ENCODE measurements at regions not wholly inside any gene's neighbourhood (a gene's known extent, or its start where the extent isn't known, plus 50 kb on each side); places are given as distances from the start of the nearest gene placed in this dataset.
"Not testable (repeated sequence)": the region's sequence is repeated elsewhere in the genome, so short reads cannot be mapped to it uniquely, and the experiment has no call there.

DNA sequence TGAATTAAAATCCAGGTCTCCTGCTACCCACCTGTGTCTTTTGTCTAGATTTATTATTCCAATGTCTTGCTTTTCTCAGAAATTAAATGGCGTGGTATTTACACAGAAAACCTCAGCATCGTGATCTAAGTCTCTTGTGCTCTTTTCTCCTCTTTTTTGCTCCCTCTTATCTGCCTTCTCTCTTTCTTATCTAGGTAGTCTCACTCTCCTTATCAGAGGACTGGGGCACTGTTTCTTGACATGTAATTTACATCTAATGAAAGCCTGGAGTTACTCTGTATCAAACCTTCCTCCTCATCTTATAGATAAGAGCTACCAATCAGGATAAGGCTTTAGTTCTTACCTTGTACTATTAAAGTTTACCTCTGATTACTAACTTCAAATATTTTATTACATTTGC is 933.8 kb downstream of the TLE1 start:
- TF ChIP-seq, protein P1, sequence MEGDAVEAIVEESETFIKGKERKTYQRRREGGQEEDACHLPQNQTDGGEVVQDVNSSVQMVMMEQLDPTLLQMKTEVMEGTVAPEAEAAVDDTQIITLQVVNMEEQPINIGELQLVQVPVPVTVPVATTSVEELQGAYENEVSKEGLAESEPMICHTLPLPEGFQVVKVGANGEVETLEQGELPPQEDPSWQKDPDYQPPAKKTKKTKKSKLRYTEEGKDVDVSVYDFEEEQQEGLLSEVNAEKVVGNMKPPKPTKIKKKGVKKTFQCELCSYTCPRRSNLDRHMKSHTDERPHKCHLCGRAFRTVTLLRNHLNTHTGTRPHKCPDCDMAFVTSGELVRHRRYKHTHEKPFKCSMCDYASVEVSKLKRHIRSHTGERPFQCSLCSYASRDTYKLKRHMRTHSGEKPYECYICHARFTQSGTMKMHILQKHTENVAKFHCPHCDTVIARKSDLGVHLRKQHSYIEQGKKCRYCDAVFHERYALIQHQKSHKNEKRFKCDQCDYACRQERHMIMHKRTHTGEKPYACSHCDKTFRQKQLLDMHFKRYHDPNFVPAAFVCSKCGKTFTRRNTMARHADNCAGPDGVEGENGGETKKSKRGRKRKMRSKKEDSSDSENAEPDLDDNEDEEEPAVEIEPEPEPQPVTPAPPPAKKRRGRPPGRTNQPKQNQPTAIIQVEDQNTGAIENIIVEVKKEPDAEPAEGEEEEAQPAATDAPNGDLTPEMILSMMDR (IDR thresholded peaks at IDR 0.05): no peak
- ATAC-seq (ENCODE audit: low FRiP score): no peak
- no peak for DNase-seq (ENCODE audit: low spot score)

GRCh38 chr9:80747056-80747455 is 942.3 kb downstream of the TLE1 start:
- ATAC-seq (ENCODE audit: low FRiP score): not testable (repeated sequence)

GRCh38 chr9:80732506-80732905 is 956.8 kb downstream of the TLE1 start:
- TF ChIP-seq, protein P1 (IDR thresholded peaks at IDR 0.05): no peak
- ATAC-seq (ENCODE audit: low FRiP score): no peak
- DNase-seq (ENCODE audit: low spot score): no peak

More at GRCh38 chr9:80747056-80747455, 942.3 kb downstream of the TLE1 start:
- not testable (repeated sequence) for DNase-seq (ENCODE audit: low spot score)

- TF ChIP-seq, protein P1 (IDR thresholded peaks at IDR 0.05): no peak
- ATAC-seq (ENCODE audit: low FRiP score): no peak
- DNase-seq (ENCODE audit: low spot score): no peak
These were observed 968.8 kb downstream of the TLE1 start for GRCh38 chr9:80720579-80720978.

- TF ChIP-seq, protein P1 (IDR thresholded peaks at IDR 0.05): no peak
- DNase-seq (ENCODE audit: low spot score) (no peak), ATAC-seq (ENCODE audit: low FRiP score) (no peak)
These were observed 982.2 kb downstream of the TLE1 start for GRCh38 chr9:80707120-80707519.

GRCh38 chr9:80701061-80701460 is 988.3 kb downstream of the TLE1 start:
- TF ChIP-seq, protein P1 (IDR thresholded peaks at IDR 0.05): no peak
- DNase-seq (ENCODE audit: low spot score) (no peak), ATAC-seq (ENCODE audit: low FRiP score) (no peak)

GRCh38 chr9:80699511-80699998 is 989.8 kb downstream of the TLE1 start:
- ATAC-seq (ENCODE audit: low FRiP score): peak; percentile 94
- TF ChIP-seq, protein P1 (IDR thresholded peaks at IDR 0.05): no peak
- DNase-seq (ENCODE audit: low spot score): no peak
